ENCODE measurements at regions not wholly inside any gene's neighbourhood (a gene's known extent, or its start where the extent isn't known, plus 50 kb on each side); places are given as distances from the start of the nearest gene placed in this dataset.

DNA sequence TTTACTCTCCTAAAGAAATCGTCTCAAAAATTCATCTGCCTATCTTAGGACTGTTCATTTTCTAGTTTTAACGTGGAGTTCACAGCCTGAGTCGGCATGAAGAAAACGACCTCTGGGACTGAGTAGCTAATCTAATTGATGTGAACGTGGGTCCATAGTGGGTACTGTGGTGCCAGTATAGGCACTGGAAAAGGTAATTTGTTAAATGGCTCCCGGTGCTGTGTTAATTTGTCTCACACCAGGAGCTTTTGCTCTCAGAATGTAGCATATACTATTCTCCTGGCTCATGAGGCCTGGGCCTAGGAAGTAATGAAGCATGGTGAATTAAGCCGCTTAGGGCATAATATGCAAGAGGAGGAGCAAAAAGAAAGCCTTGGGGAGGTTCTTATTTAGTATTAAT, 414.4 kb upstream of the NXPH2 start:
- Histone ChIP-seq H3F3A (replicated peaks; ENCODE audit: insufficient read depth) (no peaks in the 10 kb centered on the region), H2AFZ (ENCODE audit: low read depth) (no peak overlapping the region), H3K4me1 (ENCODE audit: control insufficient read depth in 1 of 2, insufficient read depth in 2 of 2, low read depth in 1 of 2, low read length in 1 of 2) (no peaks in the 10 kb centered on the region), H3K4me2 (no peak overlapping the region), H3K4me3 (ENCODE audit: low read depth in 2 of 2, low read length in 1 of 2) (no peak overlapping the region), H4K20me1 (ENCODE audit: insufficient read depth) (no peaks in the 10 kb centered on the region), H3K27me3 (ENCODE audit: insufficient read depth) (no peaks in the 10 kb centered on the region), H3K79me2 (ENCODE audit: insufficient read depth) (no peaks in the 10 kb centered on the region), H3K9me2 (no peaks in the 10 kb centered on the region), H3K36me3 (replicated peaks in 1 of 2; ENCODE audit: control insufficient read depth in 1 of 2, insufficient read depth in 2 of 2, low read length in 1 of 2) (no peaks in the 10 kb centered on the region), H3K9me3 (no peaks in the 10 kb centered on the region), H3K27ac (ENCODE audit: low read depth in 2 of 2, low read length in 1 of 2) (no peak overlapping the region), H3K9ac (no peak overlapping the region)
- 34% methylated on average over 7 of the region's 7 CpGs for WGBS (ENCODE audit: low lambda C conversion rate)
- TF ChIP-seq MEF2A (IDR thresholded peaks at IDR 0.05; ENCODE audit: borderline replicate concordance, low read depth) (no peak), JUND (IDR thresholded peaks at IDR 0.05) (no peak), RFX5 (IDR thresholded peaks at IDR 0.05; ENCODE audit: low read length) (no peak), RCOR1 (IDR thresholded peaks at IDR 0.05; ENCODE audit: low read length) (no peak), MXI1 (IDR thresholded peaks at IDR 0.05; ENCODE audit: low read depth, low read length) (no peak), YY1 (IDR thresholded peaks at IDR 0.05; ENCODE audit: low read depth) (no peak), TEAD4 (IDR thresholded peaks at IDR 0.05; ENCODE audit: borderline replicate concordance, insufficient read depth) (no peak)
- TF ChIP-seq, protein P1, sequence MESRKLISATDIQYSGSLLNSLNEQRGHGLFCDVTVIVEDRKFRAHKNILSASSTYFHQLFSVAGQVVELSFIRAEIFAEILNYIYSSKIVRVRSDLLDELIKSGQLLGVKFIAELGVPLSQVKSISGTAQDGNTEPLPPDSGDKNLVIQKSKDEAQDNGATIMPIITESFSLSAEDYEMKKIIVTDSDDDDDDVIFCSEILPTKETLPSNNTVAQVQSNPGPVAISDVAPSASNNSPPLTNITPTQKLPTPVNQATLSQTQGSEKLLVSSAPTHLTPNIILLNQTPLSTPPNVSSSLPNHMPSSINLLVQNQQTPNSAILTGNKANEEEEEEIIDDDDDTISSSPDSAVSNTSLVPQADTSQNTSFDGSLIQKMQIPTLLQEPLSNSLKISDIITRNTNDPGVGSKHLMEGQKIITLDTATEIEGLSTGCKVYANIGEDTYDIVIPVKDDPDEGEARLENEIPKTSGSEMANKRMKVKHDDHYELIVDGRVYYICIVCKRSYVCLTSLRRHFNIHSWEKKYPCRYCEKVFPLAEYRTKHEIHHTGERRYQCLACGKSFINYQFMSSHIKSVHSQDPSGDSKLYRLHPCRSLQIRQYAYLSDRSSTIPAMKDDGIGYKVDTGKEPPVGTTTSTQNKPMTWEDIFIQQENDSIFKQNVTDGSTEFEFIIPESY (IDR thresholded peaks at IDR 0.05; ENCODE audit: borderline replicate concordance, low read depth): no peak
- TF ChIP-seq, protein P2, sequence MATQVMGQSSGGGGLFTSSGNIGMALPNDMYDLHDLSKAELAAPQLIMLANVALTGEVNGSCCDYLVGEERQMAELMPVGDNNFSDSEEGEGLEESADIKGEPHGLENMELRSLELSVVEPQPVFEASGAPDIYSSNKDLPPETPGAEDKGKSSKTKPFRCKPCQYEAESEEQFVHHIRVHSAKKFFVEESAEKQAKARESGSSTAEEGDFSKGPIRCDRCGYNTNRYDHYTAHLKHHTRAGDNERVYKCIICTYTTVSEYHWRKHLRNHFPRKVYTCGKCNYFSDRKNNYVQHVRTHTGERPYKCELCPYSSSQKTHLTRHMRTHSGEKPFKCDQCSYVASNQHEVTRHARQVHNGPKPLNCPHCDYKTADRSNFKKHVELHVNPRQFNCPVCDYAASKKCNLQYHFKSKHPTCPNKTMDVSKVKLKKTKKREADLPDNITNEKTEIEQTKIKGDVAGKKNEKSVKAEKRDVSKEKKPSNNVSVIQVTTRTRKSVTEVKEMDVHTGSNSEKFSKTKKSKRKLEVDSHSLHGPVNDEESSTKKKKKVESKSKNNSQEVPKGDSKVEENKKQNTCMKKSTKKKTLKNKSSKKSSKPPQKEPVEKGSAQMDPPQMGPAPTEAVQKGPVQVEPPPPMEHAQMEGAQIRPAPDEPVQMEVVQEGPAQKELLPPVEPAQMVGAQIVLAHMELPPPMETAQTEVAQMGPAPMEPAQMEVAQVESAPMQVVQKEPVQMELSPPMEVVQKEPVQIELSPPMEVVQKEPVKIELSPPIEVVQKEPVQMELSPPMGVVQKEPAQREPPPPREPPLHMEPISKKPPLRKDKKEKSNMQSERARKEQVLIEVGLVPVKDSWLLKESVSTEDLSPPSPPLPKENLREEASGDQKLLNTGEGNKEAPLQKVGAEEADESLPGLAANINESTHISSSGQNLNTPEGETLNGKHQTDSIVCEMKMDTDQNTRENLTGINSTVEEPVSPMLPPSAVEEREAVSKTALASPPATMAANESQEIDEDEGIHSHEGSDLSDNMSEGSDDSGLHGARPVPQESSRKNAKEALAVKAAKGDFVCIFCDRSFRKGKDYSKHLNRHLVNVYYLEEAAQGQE (IDR thresholded peaks at IDR 0.05; ENCODE audit: low read depth, low read length): no peak
- ChIA-PET CTCF (interaction anchor here (0.9 kb wide), 1 partner anchor 13 kb away, joined by 4 read pairs; no protein-coding TSS in a partner anchor), POLR2A (no interaction called here)
- no peak for DNase-seq

DNA sequence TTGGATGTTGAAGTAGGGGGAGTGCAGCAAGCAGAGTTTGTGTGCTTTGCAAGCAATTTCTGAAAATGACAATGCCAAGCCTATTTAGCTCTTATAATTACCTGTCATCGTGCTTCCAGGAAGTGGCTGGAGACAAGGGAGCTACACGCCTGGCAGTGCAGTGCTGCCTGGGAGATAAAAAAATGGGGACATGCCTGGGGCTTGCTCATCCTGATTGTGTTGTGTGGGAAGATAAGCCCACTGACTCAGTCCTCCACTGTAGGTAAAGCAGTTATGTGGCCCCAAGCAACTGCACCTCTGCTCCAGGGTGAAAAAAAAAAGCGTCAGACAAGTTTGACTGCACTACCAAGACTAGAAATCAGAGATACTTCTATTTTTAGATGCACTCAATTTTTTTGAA, 396.9 kb upstream of the NXPH2 start:
- ChIA-PET CTCF (interaction anchor here (1.1 kb wide), 1 partner anchor 254 kb away, joined by 3 read pairs; no protein-coding TSS in a partner anchor), POLR2A (no interaction called here)
- Histone ChIP-seq H3K9ac (no peak overlapping the region), H3K27ac (ENCODE audit: low read depth in 2 of 2, low read length in 1 of 2) (no peak overlapping the region; a peak in 1 of 4 replicates), H3F3A (replicated peaks; ENCODE audit: insufficient read depth) (no peaks in the 10 kb centered on the region), H3K9me2 (no peaks in the 10 kb centered on the region), H3K4me3 (ENCODE audit: low read depth in 2 of 2, low read length in 1 of 2) (no peak overlapping the region), H3K36me3 (replicated peaks in 1 of 2; ENCODE audit: control insufficient read depth in 1 of 2, insufficient read depth in 2 of 2, low read length in 1 of 2) (no peaks in the 10 kb centered on the region), H3K9me3 (no peaks in the 10 kb centered on the region), H3K79me2 (ENCODE audit: insufficient read depth) (no peaks in the 10 kb centered on the region), H2AFZ (ENCODE audit: low read depth) (no peak overlapping the region), H3K4me2 (no peak overlapping the region), H3K27me3 (ENCODE audit: insufficient read depth) (no peaks in the 10 kb centered on the region), H3K4me1 (ENCODE audit: control insufficient read depth in 1 of 2, insufficient read depth in 2 of 2, low read depth in 1 of 2, low read length in 1 of 2) (peaks cover 0 to 9% of the 10 kb centered on the region in 2 experiments; a peak in 2 of 4 replicates), H4K20me1 (ENCODE audit: insufficient read depth) (no peaks in the 10 kb centered on the region)
- no peak for DNase-seq
- WGBS (ENCODE audit: low lambda C conversion rate): 19% methylated on average over 3 of the region's 3 CpGs
- TF ChIP-seq GABPA (IDR thresholded peaks at IDR 0.05; ENCODE audit: low read depth) (no peak), TCF12 (IDR thresholded peaks at IDR 0.05) (no peak), TEAD4 (IDR thresholded peaks at IDR 0.05; ENCODE audit: borderline replicate concordance, insufficient read depth) (no peak), EZH2phosphoT487 (IDR thresholded peaks at IDR 0.05; ENCODE audit: borderline replicate concordance, low read depth) (no peak), MEF2A (IDR thresholded peaks at IDR 0.05; ENCODE audit: borderline replicate concordance, low read depth) (no peak), RFX5 (IDR thresholded peaks at IDR 0.05; ENCODE audit: low read length) (no peak)
- TF ChIP-seq, protein P3, sequence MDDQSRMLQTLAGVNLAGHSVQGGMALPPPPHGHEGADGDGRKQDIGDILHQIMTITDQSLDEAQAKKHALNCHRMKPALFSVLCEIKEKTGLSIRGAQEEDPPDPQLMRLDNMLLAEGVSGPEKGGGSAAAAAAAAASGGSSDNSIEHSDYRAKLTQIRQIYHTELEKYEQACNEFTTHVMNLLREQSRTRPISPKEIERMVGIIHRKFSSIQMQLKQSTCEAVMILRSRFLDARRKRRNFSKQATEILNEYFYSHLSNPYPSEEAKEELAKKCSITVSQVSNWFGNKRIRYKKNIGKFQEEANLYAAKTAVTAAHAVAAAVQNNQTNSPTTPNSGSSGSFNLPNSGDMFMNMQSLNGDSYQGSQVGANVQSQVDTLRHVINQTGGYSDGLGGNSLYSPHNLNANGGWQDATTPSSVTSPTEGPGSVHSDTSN (IDR thresholded peaks at IDR 0.05): no peak
- TF ChIP-seq, protein P1 (IDR thresholded peaks at IDR 0.05; ENCODE audit: borderline replicate concordance, low read depth): no peak
- TF ChIP-seq, protein P4, sequence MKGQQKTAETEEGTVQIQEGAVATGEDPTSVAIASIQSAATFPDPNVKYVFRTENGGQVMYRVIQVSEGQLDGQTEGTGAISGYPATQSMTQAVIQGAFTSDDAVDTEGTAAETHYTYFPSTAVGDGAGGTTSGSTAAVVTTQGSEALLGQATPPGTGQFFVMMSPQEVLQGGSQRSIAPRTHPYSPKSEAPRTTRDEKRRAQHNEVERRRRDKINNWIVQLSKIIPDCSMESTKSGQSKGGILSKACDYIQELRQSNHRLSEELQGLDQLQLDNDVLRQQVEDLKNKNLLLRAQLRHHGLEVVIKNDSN (IDR thresholded peaks at IDR 0.05; ENCODE audit: borderline replicate concordance, low read depth): no peak

All from SK-N-SH (cell line).